GM18870 (cell line): ENCODE measurements at regions not wholly inside any gene's neighbourhood (a gene's known extent, or its start where the extent isn't known, plus 50 kb on each side); places are given as distances from the start of the nearest gene placed in this dataset.

Experiments used
- ATAC-seq: cut with Tn5 transposase; IDR thresholded peaks from one replicate; pipeline ENCODE4 v1.9.1; 2021; ENCODE audit warnings: moderate library complexity; ENCODE audit not compliant: unreplicated experiment

DNA sequence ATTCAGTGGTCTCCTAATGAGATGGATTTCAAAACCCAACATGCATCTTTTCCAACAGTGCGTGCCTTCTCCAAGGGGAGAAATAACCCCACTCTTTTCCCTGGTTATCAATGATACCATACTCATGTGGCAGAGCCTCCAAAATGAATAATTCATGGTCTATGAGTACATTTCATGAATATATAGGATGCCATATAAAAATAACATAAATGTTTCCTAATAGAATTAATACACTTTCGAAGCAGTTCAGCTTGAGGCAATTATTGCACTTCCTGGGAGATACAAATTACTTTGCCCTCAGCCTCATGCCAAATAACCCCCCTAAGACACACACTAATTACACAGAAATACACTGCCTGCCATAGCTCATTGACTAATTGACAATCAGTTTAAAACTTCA is 318.6 kb downstream of the ZSWIM6 start:
- no peak for ATAC-seq

DNA sequence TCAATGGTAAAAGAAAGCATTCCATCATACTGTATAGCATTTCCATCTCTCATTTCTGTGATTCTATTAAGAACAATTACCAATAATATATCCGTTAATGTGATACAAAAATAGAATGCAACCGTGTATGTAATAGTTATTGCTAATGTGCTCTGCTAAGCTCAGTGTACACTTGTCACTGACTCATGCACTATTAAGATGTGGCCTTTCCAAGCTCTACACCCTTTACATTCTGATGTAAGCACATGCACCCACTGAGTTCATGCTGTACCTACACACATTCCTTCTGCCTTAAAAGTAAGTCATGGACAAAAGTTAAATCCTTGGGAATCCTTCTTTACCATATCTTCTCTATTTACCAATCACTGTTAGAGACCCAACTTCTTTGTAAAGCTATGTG is 319.1 kb downstream of the ZSWIM6 start:
- ATAC-seq, result no peak

DNA sequence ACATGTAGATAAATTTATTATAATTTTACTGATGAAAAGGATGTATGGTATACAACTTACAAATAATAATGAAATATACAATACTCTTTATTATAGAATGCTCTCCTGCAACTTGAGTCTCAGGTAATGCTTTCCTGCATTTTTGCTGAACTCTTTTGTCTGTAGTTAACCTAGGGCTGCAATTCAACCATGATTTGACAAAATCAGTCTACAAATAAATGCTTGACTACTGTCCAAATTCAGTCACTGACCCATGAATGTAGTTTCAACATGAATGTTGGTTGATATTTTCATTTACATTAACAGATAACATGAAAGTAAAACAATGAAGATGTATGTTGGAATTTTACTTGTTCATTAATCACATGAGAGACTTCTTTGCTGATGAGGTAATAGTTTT is 320.9 kb downstream of the ZSWIM6 start:
- ATAC-seq, result no peak

DNA sequence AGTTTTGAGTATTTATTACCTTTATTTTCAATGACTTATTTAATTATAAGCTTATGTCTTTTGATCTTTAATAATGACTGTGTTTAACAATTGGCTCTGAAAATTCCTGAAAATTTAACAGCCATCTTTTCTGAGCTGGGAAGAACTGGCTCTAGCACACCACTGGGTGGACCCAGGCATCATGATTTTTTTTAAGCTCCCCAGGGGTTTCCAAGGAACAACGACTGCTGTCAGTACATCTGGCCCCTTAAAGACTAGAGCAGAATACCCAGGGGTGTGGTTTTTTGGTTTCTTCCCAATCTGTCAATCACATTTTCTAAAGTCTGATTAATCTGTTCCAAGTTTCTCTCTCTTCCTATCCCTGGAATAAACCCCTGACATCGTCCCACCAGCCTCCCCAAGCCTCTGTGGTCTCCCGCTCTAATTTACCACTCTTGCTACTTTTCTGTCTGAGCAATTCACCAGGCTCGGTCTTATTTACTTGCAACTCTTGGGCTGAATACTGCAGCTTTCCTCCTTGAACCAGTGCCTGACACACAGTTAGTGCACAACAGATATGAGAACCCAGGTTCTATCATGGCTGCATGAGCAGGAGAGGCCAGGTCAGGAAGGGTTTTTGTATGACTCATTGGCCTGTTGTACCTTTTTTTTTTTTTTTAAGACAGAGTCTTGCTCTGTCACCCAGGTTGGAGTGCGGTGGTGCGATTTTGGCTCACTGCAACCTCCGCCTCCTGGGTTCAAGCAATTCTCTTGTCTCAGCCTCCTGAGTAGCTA is 321.9 kb downstream of the ZSWIM6 start:
- ATAC-seq, result no peak

DNA sequence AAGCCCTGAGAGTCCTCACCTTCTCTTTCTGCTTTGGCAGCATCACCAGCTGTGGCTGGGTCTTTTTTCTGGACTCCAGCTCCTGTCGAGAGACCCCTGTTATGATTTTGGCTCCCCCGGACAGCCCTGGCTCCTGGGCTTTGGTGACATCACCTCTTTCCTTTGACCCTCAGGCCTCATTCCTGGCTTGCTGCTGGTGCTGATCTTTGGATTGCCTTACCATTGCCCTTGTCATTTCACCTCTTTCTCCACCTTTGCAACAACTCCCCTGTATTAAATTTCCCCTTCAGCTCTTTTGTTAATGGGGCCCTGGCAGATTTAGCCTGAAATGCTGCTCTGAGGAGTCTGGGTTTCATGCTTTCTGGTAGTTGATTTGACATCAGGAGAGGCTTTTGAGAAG is 322.8 kb downstream of the ZSWIM6 start:
- ATAC-seq, result no peak

DNA sequence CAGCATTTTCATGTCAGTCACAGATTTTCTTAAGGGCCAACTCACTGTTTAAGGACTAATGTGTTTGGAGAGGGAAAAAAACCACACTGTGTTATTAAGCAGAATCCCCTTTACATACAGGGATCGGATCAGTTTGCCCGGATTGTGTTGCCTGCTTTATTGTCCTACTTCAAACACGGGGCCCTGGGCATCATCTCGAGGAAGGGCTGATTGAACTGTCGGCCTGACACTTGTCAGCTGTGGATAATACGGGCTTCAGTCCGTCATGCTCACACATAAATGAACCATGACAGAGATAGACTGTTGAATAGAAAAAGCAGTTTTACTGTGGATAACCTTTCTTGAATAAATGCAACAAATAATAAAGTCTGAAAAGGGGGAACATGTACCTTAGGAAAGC is 325.0 kb downstream of the ZSWIM6 start:
- ATAC-seq, result no peak

DNA sequence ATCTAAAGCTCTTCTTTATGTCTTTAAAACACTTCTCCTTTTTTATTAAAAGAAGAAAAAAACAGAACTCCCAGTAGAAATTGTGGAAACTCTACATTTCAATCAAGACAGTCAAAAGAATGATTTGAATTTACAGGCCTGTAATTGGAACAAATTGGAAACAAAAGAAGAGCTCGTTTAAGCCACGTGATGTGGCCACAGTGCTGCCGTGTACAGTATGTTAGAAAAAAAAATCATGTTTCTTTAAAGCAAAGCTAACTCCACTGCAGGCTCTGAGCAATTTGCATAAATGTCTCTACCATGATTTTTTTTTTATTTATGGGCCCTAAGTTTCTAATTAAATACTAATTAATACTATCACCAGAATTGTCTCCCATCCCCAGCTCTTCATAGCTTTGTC is 325.6 kb downstream of the ZSWIM6 start:
- no peak for ATAC-seq

DNA sequence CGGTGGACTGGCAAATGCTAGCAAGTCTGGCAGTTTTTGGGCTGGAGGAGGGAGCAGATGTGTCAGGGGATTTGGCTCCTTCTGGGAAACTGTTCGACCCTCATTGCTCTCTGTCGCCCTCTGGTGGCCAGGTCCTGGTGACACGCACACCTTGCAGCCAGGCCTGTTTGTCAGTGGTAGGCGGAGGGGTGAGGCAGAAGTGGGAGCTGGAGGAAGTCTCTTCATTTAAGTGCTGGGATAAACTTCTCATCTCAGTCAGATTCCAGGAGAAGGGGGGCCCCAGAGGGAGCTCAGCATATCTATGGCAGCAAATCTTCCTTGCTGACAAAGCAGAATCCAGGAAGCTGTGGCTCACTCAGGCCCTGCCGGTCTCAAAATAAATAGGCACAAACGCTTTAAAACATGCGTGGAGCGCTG is 326.5 kb downstream of the ZSWIM6 start:
- ATAC-seq, result peak; percentile 65

DNA sequence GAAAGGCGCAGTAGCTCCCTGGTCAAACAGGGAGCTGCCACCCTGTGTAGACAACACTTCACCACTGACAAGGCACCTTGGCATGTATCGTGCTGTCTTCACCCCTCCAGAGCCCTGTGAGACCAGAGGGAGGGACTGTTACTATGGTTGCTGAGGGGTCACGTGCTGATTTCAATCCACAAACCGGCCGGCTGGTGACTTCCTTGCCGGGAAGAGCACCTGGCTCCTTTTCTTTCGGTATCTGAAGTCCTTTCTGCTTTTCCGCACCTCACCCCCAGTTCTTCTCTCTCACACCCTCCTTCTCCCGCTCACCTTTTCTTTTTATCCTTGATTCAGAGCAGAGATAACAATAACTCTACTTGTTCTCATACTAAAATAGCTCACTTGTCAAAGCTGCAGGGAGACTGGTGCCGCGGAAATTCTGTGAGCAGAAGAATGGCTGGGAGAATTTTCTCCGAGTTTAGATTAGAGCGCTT is 327.2 kb downstream of the ZSWIM6 start:
- no peak for ATAC-seq

DNA sequence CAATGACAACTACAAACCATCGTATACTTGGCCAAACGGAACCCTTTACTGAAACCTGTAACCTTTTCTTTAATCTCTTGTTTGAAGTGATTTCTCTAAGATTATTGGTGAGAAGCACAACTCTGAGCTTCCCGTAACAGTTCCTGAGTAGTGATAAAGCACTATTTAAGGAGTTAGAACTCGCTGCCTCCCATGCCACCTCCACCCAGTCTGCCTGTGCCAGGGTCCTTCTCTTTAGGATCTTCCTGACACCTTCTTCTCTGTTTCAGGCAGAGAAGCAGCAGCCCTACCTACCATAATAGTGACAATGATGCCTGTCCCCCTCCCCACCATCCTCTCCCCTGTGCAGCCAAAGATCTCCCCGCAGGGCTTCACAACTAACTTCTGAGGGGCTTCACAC is 330.6 kb downstream of the ZSWIM6 start:
- ATAC-seq, result no peak

DNA sequence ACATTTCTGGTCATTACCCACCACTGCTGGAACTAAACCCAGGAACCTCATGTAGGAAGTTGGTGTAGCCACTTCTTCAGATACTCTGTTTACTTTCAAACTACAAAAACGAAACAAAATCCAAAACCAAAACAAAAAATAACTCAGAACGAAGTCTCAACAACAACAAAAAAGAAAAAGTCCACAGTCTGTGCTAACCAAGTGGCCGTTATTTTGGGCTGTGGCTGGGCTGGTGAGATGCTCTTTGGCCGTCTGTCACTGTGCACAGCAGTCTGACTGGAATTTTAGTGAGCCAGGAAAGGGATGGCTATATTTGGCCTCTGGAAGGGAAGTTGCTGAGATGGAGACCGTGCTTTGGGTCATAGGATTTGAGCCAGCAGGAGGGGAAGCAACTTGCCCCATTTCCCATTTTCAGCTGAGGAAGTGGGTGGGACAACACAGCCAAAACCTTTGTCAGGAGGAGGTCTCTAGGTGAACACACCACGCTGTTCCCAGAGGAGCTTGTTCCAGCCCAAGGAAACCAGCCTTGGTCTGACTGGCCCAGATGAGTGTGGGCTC is 334.1 kb downstream of the ZSWIM6 start:
- ATAC-seq, result peak; percentile 54

DNA sequence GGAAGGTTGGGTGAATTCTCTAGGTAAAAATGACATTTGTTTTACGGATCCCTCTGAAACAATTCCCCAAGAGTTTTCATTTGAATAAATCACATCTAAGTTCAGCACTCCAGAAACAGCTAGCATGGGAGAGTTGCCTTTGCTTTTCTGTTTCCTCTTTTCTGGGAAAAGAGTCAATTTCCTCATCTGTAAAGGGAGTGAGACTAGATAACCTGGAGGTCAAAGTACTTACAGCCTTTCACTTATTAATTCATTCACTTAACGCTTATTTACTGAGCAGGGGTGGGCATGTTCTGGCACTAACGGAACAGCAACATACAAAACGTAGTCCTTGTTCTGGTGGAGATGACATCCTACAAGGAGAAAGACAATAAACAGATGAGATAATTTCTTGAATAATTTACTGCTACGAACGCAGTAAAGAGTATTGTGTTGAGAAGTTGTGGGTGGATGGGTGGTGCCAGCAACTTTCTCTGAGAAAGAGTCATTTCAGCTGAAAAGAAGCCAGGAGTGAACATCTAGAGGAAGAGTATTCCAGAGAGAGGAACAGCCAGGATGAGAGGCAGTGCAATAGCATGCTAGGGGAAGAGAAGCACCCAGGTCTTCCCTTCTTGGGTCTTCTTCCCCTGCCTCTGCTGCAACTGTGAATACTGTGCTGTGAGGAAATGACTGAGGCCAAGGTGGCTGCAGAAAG is 335.6 kb downstream of the ZSWIM6 start:
- ATAC-seq, result no peak

DNA sequence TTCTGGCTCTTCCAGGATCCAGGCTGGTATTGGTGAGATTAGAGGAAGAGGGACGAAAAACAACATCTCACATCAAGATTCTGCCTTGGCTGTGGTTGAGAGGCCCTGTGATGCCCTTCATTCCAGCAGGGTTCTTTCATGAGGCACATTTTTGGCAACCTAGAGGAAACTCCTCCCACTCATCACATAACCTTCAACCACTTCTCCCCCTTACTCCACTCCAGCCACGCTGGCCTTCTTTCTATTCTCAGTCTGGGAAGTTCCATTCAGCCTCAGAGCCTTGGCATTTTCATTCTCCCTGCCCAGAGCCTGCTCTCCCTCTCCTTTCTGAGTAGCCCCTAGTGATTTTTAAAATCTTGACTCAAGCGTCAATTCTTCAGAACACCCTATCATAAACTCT is 337.5 kb downstream of the ZSWIM6 start:
- no peak for ATAC-seq

DNA sequence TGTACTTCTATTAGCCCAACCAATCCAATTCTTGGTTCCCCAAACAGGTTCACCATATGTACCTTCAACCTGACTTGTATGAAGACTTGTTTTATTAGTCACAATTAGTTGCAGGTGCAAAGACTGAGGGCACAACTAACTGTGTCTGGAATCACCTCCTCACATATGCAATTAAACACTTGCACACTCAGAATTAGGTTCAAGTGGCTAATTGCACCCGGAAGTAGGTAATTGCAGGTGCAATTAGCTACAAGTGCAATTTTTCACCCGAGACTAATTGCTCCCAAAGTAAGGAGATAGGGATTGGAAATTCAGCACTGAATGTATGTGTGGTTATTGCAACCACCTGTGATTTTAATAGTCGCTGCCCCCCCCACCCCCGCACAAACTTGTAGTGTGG is 338.9 kb downstream of the ZSWIM6 start:
- ATAC-seq, result no peak

DNA sequence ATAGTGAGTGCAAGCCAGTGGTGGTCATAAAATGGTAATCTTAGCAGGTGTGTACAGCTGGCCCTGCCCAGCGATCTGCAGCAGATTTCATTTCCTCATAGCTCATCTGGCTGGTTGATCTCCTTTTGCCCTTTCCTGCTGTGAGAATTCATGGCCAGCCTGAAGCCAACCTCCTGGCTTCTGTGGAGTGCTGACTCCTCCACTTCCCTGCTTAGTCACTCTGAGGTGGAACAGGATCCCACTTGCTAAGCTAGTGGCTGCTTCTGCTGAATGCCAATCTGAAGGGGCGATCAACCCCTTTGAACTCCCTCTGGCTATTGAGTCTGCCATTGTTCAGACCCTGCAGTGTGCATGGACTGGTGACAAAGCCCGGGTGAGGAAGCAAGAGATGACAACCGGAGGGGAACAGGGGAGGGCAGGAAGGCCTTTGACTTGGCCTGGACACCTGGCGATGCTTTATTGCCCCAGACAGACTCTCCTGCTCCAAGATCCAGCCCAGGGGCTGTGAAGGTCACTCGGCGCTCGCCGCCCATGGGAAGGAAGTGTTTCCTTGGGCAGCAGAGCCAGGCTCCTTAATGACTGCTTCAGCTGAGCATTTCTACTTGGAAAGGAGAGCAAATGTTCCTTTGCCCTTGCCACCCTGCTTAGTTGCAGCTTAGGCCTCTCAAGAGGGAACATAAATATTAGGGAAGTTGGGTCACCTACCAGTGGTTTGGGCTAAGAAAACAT is 341.1 kb downstream of the ZSWIM6 start:
- no peak for ATAC-seq

DNA sequence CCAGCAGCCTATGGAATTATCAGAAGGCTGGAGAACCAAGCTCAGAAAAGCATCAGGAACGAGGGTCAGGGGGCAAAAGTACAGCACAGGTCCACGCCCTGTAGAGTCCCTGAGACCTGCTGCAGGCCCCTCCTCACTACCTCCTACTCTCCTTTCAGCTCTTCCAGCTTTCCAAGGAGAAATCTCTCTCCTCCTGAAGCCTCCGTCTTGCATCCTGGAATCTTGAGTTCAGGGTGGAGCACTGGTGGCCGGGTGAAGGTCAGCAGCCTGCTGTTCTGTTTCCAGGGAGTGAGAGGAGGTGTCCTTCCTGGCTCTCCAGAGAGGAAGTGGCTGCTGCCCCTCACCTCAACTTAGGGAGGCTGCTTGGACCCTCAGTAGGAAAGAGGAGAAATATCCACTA is 342.3 kb downstream of the ZSWIM6 start:
- no peak for ATAC-seq

DNA sequence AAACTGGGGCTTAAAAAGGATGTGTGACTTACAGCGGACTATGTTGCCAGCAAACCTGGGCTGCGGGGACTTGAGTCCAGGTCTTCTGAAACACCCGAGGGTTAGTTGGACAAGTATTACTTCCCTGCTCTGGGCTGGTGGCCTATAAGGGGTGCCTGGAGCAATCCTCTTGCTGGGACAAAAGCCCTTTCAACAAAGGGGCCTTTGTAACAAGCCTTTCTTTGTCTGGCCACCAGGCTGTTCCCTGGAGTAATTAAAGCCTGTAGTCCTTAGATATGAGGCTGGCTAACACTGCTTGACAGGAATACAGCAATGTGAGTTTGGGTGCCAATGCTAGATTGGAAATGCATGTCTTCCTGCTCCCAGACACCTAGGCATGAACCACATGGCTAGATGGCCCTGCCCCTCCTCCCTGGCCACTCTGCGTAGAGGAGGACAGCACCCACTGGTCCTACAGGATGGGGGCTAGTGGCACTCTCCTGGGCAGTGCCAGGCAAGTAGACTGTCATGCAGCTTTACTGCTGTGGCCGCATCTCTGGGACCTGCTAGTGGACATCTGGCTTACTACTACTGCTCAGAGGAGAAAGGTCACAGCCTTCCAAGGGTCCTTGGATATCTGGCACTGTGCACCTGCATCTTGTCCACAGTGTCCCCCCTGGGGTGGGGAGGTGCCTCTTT is 343.1 kb downstream of the ZSWIM6 start:
- ATAC-seq, result no peak

DNA sequence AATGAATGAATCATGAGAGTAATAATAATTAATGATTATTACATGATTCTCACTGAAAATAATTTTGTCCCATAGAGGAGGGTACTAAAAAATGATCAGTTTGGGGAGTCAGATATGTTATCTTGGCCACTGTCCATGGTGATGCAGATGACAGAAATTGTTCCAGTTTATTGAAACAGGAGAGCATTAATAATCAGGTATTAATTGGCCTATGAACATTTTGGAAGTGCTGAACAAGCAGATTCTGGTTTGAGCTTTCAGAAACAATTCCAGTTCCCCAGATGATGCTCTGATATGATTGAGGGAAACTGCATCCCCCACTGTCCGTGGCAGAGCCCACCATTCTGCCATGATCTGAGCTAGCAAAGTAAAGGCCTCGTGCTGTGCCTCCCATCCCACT is 345.2 kb downstream of the ZSWIM6 start:
- no peak for ATAC-seq

DNA sequence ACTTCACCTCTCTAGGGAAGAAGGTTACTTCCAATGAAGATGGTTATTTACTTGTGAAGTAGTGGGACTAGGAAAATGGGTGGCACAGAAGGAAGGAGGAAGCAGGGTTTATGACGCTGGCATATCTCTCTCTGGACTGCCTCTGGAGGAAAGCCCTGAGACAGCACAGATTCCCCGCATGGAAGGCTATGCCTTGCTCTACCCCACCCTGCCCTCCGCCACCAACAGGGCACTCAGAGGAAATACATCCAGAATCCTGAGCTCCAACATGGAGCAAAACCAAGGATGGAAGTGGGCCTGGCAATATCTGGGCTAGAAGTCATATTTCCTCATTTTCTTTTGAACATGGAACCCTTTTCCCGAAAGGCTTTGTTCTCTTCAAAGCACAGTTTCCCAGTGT is 346.9 kb downstream of the ZSWIM6 start:
- no peak for ATAC-seq

DNA sequence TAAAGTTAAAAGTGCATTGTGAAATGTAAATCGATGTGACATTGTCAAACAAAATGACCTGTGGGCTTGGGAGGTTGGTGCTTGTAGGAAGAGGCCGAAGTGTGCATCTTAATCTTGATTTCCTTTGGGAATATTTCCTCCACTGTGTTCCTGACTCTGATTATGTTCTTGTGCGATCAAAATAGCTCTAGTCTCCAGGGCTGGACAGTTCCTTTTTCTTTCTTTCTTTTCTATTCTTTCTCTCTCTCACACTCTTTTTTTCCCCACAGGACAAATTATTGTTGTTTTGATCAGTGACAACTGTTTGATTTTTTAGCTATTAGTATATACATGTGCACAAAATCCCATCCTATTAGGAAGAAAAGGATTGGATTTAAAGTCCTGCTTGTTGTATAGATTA is 347.5 kb downstream of the ZSWIM6 start:
- ATAC-seq, result no peak

DNA sequence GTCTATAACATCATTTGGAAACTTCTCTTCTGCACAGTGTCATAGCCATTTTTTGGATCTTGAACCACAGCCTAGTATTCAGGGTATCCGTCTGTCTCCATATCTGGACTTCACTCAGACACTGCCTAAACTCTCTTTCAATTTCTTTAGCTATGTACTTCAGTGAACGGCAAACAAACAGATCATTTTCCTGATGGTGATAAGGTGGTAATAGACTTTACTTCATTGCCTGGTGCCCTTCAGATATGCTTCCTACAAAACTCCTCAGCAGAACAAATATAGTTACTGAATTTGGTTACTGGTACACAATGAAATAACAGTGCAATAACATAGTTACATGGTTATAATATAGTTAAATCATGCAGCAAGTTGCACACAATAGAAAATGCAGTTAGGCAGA is 348.2 kb downstream of the ZSWIM6 start:
- no peak for ATAC-seq
